A549 (cell line): ENCODE measurements at regions not wholly inside any gene's neighbourhood (a gene's known extent, or its start where the extent isn't known, plus 50 kb on each side); places are given as distances from the start of the nearest gene placed in this dataset.

ENCODE experiments used
- CTCF ChIP-seq: fragments of >200 bp; sonication (Bioruptor Twin); formaldehyde crosslinking; IDR thresholded peaks from 3 replicates; pipeline ENCODE4 v1.5.1; 2016
- FOSL2 ChIP-seq, 2 experiments: fragments of 450-650 bp in 1 of 2; fragments of >200 bp in 1 of 2; sonication (Bioruptor Twin) in 1 of 2; formaldehyde crosslinking; IDR thresholded peaks; 2 replicates each; pipeline versions ENCODE4 v1.5.0 to v1.6.1; 2016 to 2020; ENCODE audit warnings: mild to moderate bottlenecking in 1 of 2, moderate library complexity in 1 of 2

- TF ChIP-seq FOSL2 (IDR thresholded peaks at IDR 0.05) (no peak), FOSL2 (CRISPR knock-in tag; IDR thresholded peaks at IDR 0.05) (no peak), CTCF (no peak)
Measured at GRCh38 chr10:31136930-31137885, 105.5 kb upstream of the ZNF438 start.
